ENCODE measurements at regions not wholly inside any gene's neighbourhood (a gene's known extent, or its start where the extent isn't known, plus 50 kb on each side); places are given as distances from the start of the nearest gene placed in this dataset.

DNA sequence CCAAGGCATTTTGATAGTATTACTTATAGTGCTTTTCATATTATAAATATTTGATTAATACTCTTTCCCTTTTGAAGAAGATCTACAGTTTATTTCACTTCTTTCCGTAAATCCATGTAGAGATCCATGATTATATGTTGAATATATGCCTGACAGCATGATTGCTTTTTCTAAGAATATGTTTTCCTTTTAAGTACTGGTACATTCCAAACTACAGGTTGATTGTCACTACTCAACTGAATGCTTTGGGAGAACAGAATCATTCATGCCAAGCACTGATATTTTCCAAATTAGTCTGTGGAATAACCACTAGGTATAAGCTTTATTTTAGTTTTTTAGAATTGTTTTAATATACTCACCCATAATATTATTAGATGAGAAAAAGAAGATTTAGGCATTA is 330.2 kb downstream of the BCKDHB start:
- Mint-ChIP-seq H3K4me1 (ENCODE audit: unreplicated experiment) (peaks cover 25% of the 10 kb centered on the region), H3K36me3 (ENCODE audit: unreplicated experiment) (no peaks in the 10 kb centered on the region), H3K9me3 (ENCODE audit: unreplicated experiment) (no peaks in the 10 kb centered on the region), H3K27me3 (ENCODE audit: unreplicated experiment) (no peaks in the 10 kb centered on the region), H3K4me3 (ENCODE audit: unreplicated experiment) (no peak overlapping the region), H3K27ac (ENCODE audit: unreplicated experiment) (no peak overlapping the region)
- DNase-seq (ENCODE audit: extremely low spot score, unreplicated experiment), result no peak
- TF ChIP-seq, protein P1, sequence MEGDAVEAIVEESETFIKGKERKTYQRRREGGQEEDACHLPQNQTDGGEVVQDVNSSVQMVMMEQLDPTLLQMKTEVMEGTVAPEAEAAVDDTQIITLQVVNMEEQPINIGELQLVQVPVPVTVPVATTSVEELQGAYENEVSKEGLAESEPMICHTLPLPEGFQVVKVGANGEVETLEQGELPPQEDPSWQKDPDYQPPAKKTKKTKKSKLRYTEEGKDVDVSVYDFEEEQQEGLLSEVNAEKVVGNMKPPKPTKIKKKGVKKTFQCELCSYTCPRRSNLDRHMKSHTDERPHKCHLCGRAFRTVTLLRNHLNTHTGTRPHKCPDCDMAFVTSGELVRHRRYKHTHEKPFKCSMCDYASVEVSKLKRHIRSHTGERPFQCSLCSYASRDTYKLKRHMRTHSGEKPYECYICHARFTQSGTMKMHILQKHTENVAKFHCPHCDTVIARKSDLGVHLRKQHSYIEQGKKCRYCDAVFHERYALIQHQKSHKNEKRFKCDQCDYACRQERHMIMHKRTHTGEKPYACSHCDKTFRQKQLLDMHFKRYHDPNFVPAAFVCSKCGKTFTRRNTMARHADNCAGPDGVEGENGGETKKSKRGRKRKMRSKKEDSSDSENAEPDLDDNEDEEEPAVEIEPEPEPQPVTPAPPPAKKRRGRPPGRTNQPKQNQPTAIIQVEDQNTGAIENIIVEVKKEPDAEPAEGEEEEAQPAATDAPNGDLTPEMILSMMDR (IDR thresholded peaks at IDR 0.05), result no peak

DNA sequence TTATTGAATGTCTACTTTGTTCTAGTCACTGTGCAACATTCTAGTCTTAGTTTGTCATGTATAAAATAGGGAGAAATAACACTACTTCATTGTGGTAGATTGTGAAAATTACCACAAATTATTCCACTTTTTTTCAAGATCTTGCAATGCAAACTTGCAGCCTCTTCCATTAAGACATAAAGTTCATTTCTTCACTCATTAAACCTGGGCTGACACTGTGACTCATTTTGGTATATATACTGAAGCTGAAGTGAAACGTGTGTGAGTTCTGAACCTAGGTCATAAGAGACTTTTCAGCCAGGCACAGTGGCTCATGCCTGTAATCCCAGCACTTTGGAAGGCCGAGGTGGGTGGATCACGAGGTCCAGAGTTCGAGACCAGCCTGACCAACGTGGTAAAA is 329.0 kb downstream of the BCKDHB start:
- Mint-ChIP-seq H3K9me3 (ENCODE audit: unreplicated experiment) (no peaks in the 10 kb centered on the region), H3K4me1 (ENCODE audit: unreplicated experiment) (peaks cover 25% of the 10 kb centered on the region), H3K36me3 (ENCODE audit: unreplicated experiment) (no peaks in the 10 kb centered on the region), H3K27me3 (ENCODE audit: unreplicated experiment) (no peaks in the 10 kb centered on the region), H3K27ac (ENCODE audit: unreplicated experiment) (no peak overlapping the region), H3K4me3 (ENCODE audit: unreplicated experiment) (no peak overlapping the region)
- TF ChIP-seq, protein P1 (IDR thresholded peaks at IDR 0.05), result no peak
- DNase-seq (ENCODE audit: extremely low spot score, unreplicated experiment), result no peak

- TF ChIP-seq, protein P1 (IDR thresholded peaks at IDR 0.05), result no peak
- Mint-ChIP-seq H3K4me3 (ENCODE audit: unreplicated experiment) (no peak overlapping the region), H3K27ac (ENCODE audit: unreplicated experiment) (no peak overlapping the region), H3K27me3 (ENCODE audit: unreplicated experiment) (no peaks in the 10 kb centered on the region), H3K36me3 (ENCODE audit: unreplicated experiment) (no peaks in the 10 kb centered on the region), H3K4me1 (ENCODE audit: unreplicated experiment) (peaks cover 23% of the 10 kb centered on the region), H3K9me3 (ENCODE audit: unreplicated experiment) (no peaks in the 10 kb centered on the region)
- DNase-seq (ENCODE audit: extremely low spot score, unreplicated experiment), result no peak
Measured at GRCh38 chr6:80434691-80435350, 328.4 kb downstream of the BCKDHB start.

DNA sequence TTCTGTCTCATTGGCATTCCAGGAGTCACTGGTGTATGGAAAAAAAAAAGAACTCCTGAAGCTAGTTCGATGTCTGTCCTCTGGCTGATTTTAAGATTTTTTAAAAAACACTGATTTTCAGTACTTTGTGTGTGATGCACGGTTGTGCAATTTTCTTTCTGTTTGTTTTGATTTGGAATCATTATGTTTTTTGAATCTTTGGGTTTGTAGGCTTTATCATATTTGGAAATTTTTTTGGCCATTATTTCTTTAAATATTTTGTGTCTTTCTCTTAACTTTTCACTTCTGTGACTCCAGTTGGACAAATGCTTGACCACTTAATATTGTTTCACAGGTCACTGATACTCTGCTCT is 327.2 kb downstream of the BCKDHB start:
- no peaks in the 10 kb centered on the region for H3K36me3 Mint-ChIP-seq (ENCODE audit: unreplicated experiment)
- no peak overlapping the region for H3K27ac Mint-ChIP-seq (ENCODE audit: unreplicated experiment)
- no peaks in the 10 kb centered on the region for H3K27me3 Mint-ChIP-seq (ENCODE audit: unreplicated experiment)
- no peak for DNase-seq (ENCODE audit: extremely low spot score, unreplicated experiment)
- TF ChIP-seq, protein P1 (IDR thresholded peaks at IDR 0.05), result no peak
- H3K9me3 Mint-ChIP-seq (ENCODE audit: unreplicated experiment), result no peaks in the 10 kb centered on the region
- no peak overlapping the region for H3K4me3 Mint-ChIP-seq (ENCODE audit: unreplicated experiment)
- peaks cover 18% of the 10 kb centered on the region for H3K4me1 Mint-ChIP-seq (ENCODE audit: unreplicated experiment)

- no peaks in the 10 kb centered on the region for H3K36me3 Mint-ChIP-seq (ENCODE audit: unreplicated experiment)
- no peak overlapping the region for H3K4me3 Mint-ChIP-seq (ENCODE audit: unreplicated experiment)
- no peak overlapping the region for H3K27ac Mint-ChIP-seq (ENCODE audit: unreplicated experiment)
- TF ChIP-seq, protein P1 (IDR thresholded peaks at IDR 0.05), result no peak
- no peaks in the 10 kb centered on the region for H3K9me3 Mint-ChIP-seq (ENCODE audit: unreplicated experiment)
- no peaks in the 10 kb centered on the region for H3K27me3 Mint-ChIP-seq (ENCODE audit: unreplicated experiment)
- peaks cover 16% of the 10 kb centered on the region for H3K4me1 Mint-ChIP-seq (ENCODE audit: unreplicated experiment)
- no peak for DNase-seq (ENCODE audit: extremely low spot score, unreplicated experiment)
Measured at GRCh38 chr6:80433010-80433672, 326.7 kb downstream of the BCKDHB start.

All from osteocyte (in vitro differentiated cells).